ENCODE measurements at regions not wholly inside any gene's neighbourhood (a gene's known extent, or its start where the extent isn't known, plus 50 kb on each side); places are given as distances from the start of the nearest gene placed in this dataset.
A peak's percentile ranks its signal among the peaks of the same experiment; 100 is the strongest.

DNA sequence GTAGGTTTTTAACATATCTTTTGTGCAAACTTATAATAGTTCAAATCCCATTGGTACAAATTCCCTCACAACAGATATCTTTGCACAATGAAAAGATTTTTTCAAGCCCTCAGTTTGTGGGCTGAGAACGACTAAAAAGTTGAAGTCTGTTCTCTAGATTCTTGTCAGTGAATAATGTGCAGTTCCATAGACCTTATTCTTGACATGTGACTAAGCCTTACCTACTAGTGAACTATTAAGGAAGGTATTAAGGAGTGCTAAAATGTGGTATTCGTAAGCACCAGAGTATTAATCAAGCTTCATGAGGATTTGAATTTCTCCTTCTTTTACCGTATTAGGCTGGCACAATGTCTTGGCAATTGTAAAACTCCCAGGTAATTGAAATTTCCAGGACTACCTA lies 205.6 kb upstream of the DMRTA1 start:
- intact Hi-C loops (cut with DNase I): no loop called here
- no peak overlapping the region for H3K4me3 ChIP-seq
- H3K4me1 ChIP-seq: no peaks in the 10 kb centered on the region
- no peaks in the 10 kb centered on the region for H3K36me3 ChIP-seq
- no peak overlapping the region for H3K27ac ChIP-seq
- no peak for TF ChIP-seq POLR2A (IDR thresholded peaks at IDR 0.05)
- no peaks in the 10 kb centered on the region for H3K27me3 ChIP-seq
- no peaks in the 10 kb centered on the region for H3K9me3 ChIP-seq
- no peak for DNase-seq (ENCODE audit: extremely low spot score in 2 of 2)

DNA sequence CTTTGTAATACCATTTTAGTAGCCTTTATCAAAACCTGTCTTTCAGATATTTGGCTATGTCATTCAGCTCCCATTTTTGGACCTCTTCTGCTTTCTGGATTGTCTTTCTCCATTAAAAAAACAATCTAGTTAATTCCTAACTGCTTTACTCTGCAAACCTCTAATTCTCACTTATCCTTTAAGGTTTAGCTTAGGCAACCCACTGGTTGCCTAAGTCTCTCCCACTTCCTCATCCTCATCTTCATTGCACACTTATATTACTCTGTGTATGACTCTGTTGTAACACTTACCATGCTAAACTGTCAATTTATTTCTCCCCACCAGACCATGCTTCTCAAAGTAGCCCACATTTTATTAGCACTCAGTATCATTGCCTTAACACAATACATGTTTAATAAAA lies 205.0 kb upstream of the DMRTA1 start:
- no peaks in the 10 kb centered on the region for H3K27me3 ChIP-seq
- H3K27ac ChIP-seq: no peak overlapping the region
- H3K36me3 ChIP-seq: no peaks in the 10 kb centered on the region
- no peaks in the 10 kb centered on the region for H3K9me3 ChIP-seq
- intact Hi-C loops (cut with DNase I): no loop called here
- no peak for TF ChIP-seq POLR2AphosphoS5 (IDR thresholded peaks at IDR 0.05; ENCODE audit: insufficient read depth in 1 of 2, low read depth in 1 of 2)
- TF ChIP-seq POLR2A (IDR thresholded peaks at IDR 0.05): no peak
- TF ChIP-seq, protein P1, sequence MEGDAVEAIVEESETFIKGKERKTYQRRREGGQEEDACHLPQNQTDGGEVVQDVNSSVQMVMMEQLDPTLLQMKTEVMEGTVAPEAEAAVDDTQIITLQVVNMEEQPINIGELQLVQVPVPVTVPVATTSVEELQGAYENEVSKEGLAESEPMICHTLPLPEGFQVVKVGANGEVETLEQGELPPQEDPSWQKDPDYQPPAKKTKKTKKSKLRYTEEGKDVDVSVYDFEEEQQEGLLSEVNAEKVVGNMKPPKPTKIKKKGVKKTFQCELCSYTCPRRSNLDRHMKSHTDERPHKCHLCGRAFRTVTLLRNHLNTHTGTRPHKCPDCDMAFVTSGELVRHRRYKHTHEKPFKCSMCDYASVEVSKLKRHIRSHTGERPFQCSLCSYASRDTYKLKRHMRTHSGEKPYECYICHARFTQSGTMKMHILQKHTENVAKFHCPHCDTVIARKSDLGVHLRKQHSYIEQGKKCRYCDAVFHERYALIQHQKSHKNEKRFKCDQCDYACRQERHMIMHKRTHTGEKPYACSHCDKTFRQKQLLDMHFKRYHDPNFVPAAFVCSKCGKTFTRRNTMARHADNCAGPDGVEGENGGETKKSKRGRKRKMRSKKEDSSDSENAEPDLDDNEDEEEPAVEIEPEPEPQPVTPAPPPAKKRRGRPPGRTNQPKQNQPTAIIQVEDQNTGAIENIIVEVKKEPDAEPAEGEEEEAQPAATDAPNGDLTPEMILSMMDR (IDR thresholded peaks at IDR 0.05): no peak
- H3K4me1 ChIP-seq: no peaks in the 10 kb centered on the region
- DNase-seq (ENCODE audit: extremely low spot score in 2 of 2): no peak
- H3K4me3 ChIP-seq: no peak overlapping the region

DNA sequence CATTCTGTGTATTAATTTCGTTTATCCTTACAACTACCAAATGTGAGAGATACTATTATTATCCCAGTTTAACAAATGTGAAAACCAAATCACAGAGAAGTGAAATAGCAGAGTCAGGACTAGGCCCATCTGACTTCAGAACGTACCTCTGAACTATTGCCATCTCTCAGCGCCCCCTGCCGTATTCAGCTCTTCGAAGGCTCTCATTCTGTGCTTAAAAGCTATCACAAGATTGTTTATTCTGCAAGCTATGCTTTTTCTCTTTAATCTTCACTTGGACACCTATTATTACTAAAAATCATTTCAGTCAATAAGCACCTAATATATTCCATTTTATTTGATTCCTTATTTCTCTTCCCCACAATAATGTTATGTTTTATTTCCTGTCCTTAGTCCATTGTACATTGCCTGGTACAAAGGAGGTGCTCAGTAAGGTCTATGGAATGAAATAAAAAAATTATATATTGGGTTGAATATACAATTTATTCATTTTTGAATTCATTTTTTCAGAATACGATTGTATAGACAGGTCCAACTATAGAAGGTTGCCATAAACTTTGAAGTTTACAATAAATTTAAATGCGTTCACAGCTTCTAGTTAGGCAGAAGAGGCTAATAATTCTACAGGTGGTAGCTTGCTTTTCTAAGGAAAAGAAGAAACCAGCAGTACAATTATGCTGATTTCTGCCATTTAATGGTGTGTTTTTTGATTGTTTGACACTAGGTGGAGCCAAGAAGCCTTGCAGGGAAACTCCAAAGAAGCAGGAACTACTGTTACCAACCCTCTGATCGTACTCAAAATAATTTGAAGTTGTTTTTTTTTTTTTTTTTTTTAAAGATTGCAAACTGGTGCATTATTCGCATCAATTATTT lies 202.2 kb upstream of the DMRTA1 start:
- no peak overlapping the region for H3K4me3 ChIP-seq
- no peak for DNase-seq (ENCODE audit: extremely low spot score in 2 of 2)
- no peaks in the 10 kb centered on the region for H3K9me3 ChIP-seq
- no peak overlapping the region for H3K27ac ChIP-seq
- no peaks in the 10 kb centered on the region for H3K4me1 ChIP-seq
- no peaks in the 10 kb centered on the region for H3K36me3 ChIP-seq
- intact Hi-C loops (cut with DNase I): loop anchor here (5.0 kb wide), 1 partner anchor 432 kb away; no protein-coding TSS in a partner anchor
- no peaks in the 10 kb centered on the region for H3K27me3 ChIP-seq
- TF ChIP-seq, protein P1 (IDR thresholded peaks at IDR 0.05): peak in 2 of 3 experiments; percentile 2 to 18
- TF ChIP-seq POLR2AphosphoS5 (IDR thresholded peaks at IDR 0.05; ENCODE audit: insufficient read depth in 1 of 2, low read depth in 1 of 2): no peak
- no peak for TF ChIP-seq POLR2A (IDR thresholded peaks at IDR 0.05)

- TF ChIP-seq POLR2A (IDR thresholded peaks at IDR 0.05) (no peak), POLR2AphosphoS5 (IDR thresholded peaks at IDR 0.05; ENCODE audit: insufficient read depth in 1 of 2, low read depth in 1 of 2) (no peak)
- TF ChIP-seq, protein P1 (IDR thresholded peaks at IDR 0.05): no peak
- intact Hi-C loops (cut with DNase I): no loop called here
- Histone ChIP-seq H3K27me3 (no peaks in the 10 kb centered on the region), H3K27ac (no peak overlapping the region), H3K4me3 (no peak overlapping the region), H3K9me3 (peaks cover 12% of the 10 kb centered on the region), H3K4me1 (no peaks in the 10 kb centered on the region), H3K36me3 (no peaks in the 10 kb centered on the region)
- DNase-seq (ENCODE audit: extremely low spot score in 2 of 2): no peak
Measured at GRCh38 chr9:22255337-22255736, 191.3 kb upstream of the DMRTA1 start.

GRCh38 chr9:22256381-22256780 lies 190.2 kb upstream of the DMRTA1 start:
- intact Hi-C loops (cut with DNase I): no loop called here
- Histone ChIP-seq H3K4me3 (no peak overlapping the region), H3K27ac (no peak overlapping the region), H3K9me3 (peaks cover 8% of the 10 kb centered on the region), H3K36me3 (no peaks in the 10 kb centered on the region), H3K4me1 (no peaks in the 10 kb centered on the region), H3K27me3 (no peaks in the 10 kb centered on the region)
- no peak for DNase-seq (ENCODE audit: extremely low spot score in 2 of 2)
- TF ChIP-seq POLR2A (IDR thresholded peaks at IDR 0.05): no peak
